ENCODE measurements at regions not wholly inside any gene's neighbourhood (a gene's known extent, or its start where the extent isn't known, plus 50 kb on each side); places are given as distances from the start of the nearest gene placed in this dataset.
A peak's percentile ranks its signal among the peaks of the same experiment; 100 is the strongest.

DNA sequence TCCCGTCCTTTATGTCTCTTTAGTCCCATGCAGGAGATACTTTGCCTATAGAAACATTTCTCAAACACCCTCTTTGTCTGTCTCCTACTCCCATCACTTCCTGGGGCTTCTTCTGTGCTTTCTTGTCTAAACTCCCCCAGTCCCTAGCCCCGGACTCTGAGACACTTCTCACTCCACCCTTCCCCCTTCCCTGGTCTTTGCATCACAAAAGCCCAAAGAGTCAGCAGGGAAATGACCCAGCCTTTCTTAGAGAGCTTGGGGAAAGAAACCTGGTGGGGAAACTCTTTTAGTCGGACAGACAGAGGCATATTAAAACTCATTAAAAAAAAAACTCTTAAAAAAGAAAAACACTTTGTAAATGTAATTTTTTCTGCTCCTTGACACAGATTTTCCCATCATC, 211.2 kb downstream of the TJP1 start:
- POLR2A ChIA-PET (ENCODE audit: partially characterized antibody): interaction anchor here (1.7 kb wide), 1 partner anchor 41 kb away, joined by 4 read pairs; no protein-coding TSS in a partner anchor
- no peak overlapping the region for H3K56ac ChIP-seq (replicated peaks; ENCODE audit: insufficient read length, low read depth, low read length)
- H3K9me3 ChIP-seq (ENCODE audit: insufficient read depth in 2 of 2, low read depth in 1 of 2, low read length in 1 of 2): no peaks in the 10 kb centered on the region
- no peak overlapping the region for H2BK120ac ChIP-seq (replicated peaks; ENCODE audit: low read depth, low read length)
- H2BK15ac ChIP-seq (ENCODE audit: low read length): no peak overlapping the region
- CTCF ChIA-PET (ENCODE audit: partially characterized antibody): interaction anchor here (1.4 to 5.4 kb wide), 6 partner anchors 13 to 486 kb away, joined by 3 to 58 read pairs (median 6); no protein-coding TSS in a partner anchor
- no peaks in the 10 kb centered on the region for H3K79me1 ChIP-seq (ENCODE audit: low read depth, low read length)
- H3K4me3 ChIP-seq (ENCODE audit: extremely low read depth in 1 of 4, insufficient read depth in 2 of 4, low read depth in 3 of 4, low read length in 4 of 4): peak overlapping the region in 2 of 4 experiments; percentile 7 to 25; a peak in 3 of 8 replicates
- H2AK5ac ChIP-seq (ENCODE audit: low read depth, low read length): no peak overlapping the region
- H3K4me1 ChIP-seq (replicated peaks in 1 of 4; ENCODE audit: control insufficient read depth in 3 of 4, insufficient read depth in 4 of 4, low read length in 3 of 4): peaks cover 3 to 16% (median 12%) of the 10 kb centered on the region in 4 experiments; a peak in 5 of 7 replicates
- H3K23me2 ChIP-seq (ENCODE audit: low read depth, low read length): no peaks in the 10 kb centered on the region
- DNase-seq (ENCODE audit: low read depth in 1 of 2, low spot score in 2 of 2) (no peak), FAIRE-seq (peak; percentile 45)
- no peaks in the 10 kb centered on the region for H3K36me3 ChIP-seq (ENCODE audit: control insufficient read depth in 2 of 4, insufficient read depth in 4 of 4, low read length in 3 of 4)
- H3K4me2 ChIP-seq (ENCODE audit: insufficient read depth in 1 of 2, low read depth in 2 of 2, low read length in 2 of 2): peak overlapping the region; percentile 37 to 66
- no peak overlapping the region for H3K14ac ChIP-seq (ENCODE audit: insufficient read length)
- H4K91ac ChIP-seq (replicated peaks; ENCODE audit: insufficient read length, low read length): no peak overlapping the region
- peak overlapping the region; percentile 98; the same call in 1 of the 2 replicates for H2BK12ac ChIP-seq (ENCODE audit: low read depth, low read length)
- no peak overlapping the region for H3K4ac ChIP-seq (replicated peaks; ENCODE audit: insufficient read length, low read depth, low read length)
- H3K23ac ChIP-seq (ENCODE audit: insufficient read length): no peak overlapping the region
- no peak overlapping the region for H4K8ac ChIP-seq (ENCODE audit: extremely low read depth, insufficient read depth, low read length)
- no peak overlapping the region for H3K27ac ChIP-seq (ENCODE audit: low read depth, low read length)
- no peak for TF ChIP-seq GTF2F1 (IDR thresholded peaks at IDR 0.05; ENCODE audit: borderline replicate concordance, low read depth, low read length)
- peak in 1 of 2 experiments; percentile 58; a peak in 1 of 3 replicates for TF ChIP-seq EP300 (IDR thresholded peaks at IDR 0.05; ENCODE audit: borderline replicate concordance in 1 of 2, low read depth in 2 of 2, low read length in 2 of 2)
- TF ChIP-seq CEBPB (IDR thresholded peaks at IDR 0.05; ENCODE audit: low read depth, low read length): no peak
- no peak for TF ChIP-seq SRF (IDR thresholded peaks at IDR 0.05; ENCODE audit: low read depth, low read length)
- no peak for TF ChIP-seq EZH2 (IDR thresholded peaks at IDR 0.05; ENCODE audit: low read depth, low read length, severe bottlenecking)
- TF ChIP-seq POU5F1 (IDR thresholded peaks at IDR 0.05; ENCODE audit: low read depth, low read length): peak; percentile 96
- TF ChIP-seq ASH2L (IDR thresholded peaks at IDR 0.05; ENCODE audit: low read length): peak; percentile 52
- TF ChIP-seq MAFK (IDR thresholded peaks at IDR 0.05; ENCODE audit: low read depth, low read length): no peak
- no peak for TF ChIP-seq TBP (IDR thresholded peaks at IDR 0.05; ENCODE audit: low read depth, low read length)
- TF ChIP-seq SP1 (IDR thresholded peaks at IDR 0.05; ENCODE audit: low read depth, low read length): peak; percentile 79
- TF ChIP-seq HDAC6 (IDR thresholded peaks at IDR 0.05; ENCODE audit: low read depth, low read length): no peak
- TF ChIP-seq RNF2 (IDR thresholded peaks at IDR 0.05; ENCODE audit: borderline replicate concordance, low read depth, low read length, missing control alignments, poor library complexity, severe bottlenecking): no peak
- TF ChIP-seq JUND (IDR thresholded peaks at IDR 0.05; ENCODE audit: low read length): no peak
- WGBS, 2 experiments (ENCODE audit: extremely low coverage in 1 of 2, insufficient coverage in 1 of 2, insufficient read length in 1 of 2, insufficient replicate concordance in 2 of 2, low coverage in 1 of 2, low lambda C conversion rate in 2 of 2, missing lambda C conversion rate in 1 of 2): 45% methylated on average over 3 of the region's 3 CpGs; no CpG with 5 or more reads in 1 of the 2 experiments
- H3K79me2 ChIP-seq (ENCODE audit: control insufficient read depth in 1 of 2, insufficient read depth in 2 of 2, low read length in 2 of 2): no peaks in the 10 kb centered on the region
- no peak overlapping the region for H2AFZ ChIP-seq (ENCODE audit: low read length)
- H2BK5ac ChIP-seq (ENCODE audit: low read depth, low read length): peak overlapping the region; percentile 97
- no peak overlapping the region for H3K9ac ChIP-seq (replicated peaks in 1 of 4; ENCODE audit: extremely low read depth in 1 of 4, low read depth in 3 of 4, low read length in 3 of 4)
- H4K5ac ChIP-seq (ENCODE audit: insufficient read length, low read depth, low read length): no peak overlapping the region
- H3K27me3 ChIP-seq (replicated peaks in 1 of 4; ENCODE audit: control insufficient read depth in 3 of 4, extremely low read depth in 1 of 4, insufficient read depth in 3 of 4, low read length in 3 of 4): no peaks in the 10 kb centered on the region; a peak in 1 of 7 replicates
- no peaks in the 10 kb centered on the region for H4K20me1 ChIP-seq (replicated peaks in 1 of 2; ENCODE audit: control insufficient read depth in 1 of 2, insufficient read depth in 2 of 2, low read length in 2 of 2)
- peak overlapping the region; percentile 93 for H2BK20ac ChIP-seq (ENCODE audit: low read length)
- H3K18ac ChIP-seq (ENCODE audit: extremely low read depth, low read length): peak overlapping the region; percentile 63; the same call in 1 of the 2 replicates

Measured in H1 (cell line).